Activated T-cell treated with anti-CD3 and anti-CD28 coated beads, Interleukin-2, amount 50 U/mL, for 24 hours (primary cell): ENCODE measurements at regions not wholly inside any gene's neighbourhood (a gene's known extent, or its start where the extent isn't known, plus 50 kb on each side); places are given as distances from the start of the nearest gene placed in this dataset.

ENCODE experiments used
- DNase-seq: peaks from one replicate; pipeline ENCODE4 v3.0.0-alpha.2; 2020
- H3K27ac Mint-ChIP-seq: 2 replicates; pipeline ENCODE4 v1.8.0; 2020; ENCODE audit warnings: mild to moderate bottlenecking, mixed read lengths
- H3K27me3 Mint-ChIP-seq: 2 replicates; pipeline ENCODE4 v1.8.0; 2020; ENCODE audit warnings: mixed read lengths
- H3K36me3 Mint-ChIP-seq: 2 replicates; pipeline ENCODE4 v1.8.0; 2020; ENCODE audit warnings: low read depth, mixed read lengths
- H3K4me1 Mint-ChIP-seq: 2 replicates; pipeline ENCODE4 v1.8.0; 2020; ENCODE audit warnings: low read depth, mixed read lengths
- H3K4me3 Mint-ChIP-seq: 2 replicates; pipeline ENCODE4 v1.8.0; 2020; ENCODE audit warnings: mild to moderate bottlenecking, moderate library complexity, mixed read lengths
- H3K9me3 Mint-ChIP-seq: 2 replicates; pipeline ENCODE4 v1.8.0; 2020; ENCODE audit warnings: mixed read lengths

DNA sequence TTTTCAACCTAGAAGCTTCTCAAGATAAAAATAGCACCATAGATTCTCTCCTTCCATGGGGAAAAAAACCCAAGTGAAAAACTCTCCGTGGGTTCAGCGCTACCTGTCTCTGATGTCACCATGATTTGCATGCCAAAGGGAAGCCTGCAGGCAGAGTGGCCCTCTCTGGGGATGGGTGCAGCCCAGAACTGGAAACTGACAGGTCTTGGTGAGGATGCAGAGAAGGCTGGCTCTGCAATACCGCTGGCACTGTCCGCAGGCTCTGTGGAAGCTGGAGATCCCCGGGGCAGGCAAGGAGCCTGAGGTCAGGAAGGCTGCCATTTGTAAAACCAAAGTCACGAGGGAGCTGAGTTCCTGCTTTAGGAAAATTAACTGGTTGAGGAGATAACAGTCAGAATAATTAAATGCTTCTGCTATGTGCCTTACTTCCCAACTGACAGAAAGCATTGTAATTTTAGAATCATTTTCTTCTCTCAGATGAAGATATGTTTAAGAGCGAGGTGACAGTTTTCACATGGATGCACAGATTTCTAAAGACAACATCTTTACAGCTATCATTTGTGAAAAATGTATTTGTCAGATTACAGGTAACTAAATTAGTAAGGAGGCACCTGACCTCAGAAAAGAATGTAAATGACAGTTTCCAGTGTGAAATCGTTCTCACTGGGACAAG lies 731.5 kb upstream of the FZD8 start:
- H3K27ac Mint-ChIP-seq = no peak overlapping the region
- H3K4me3 Mint-ChIP-seq = no peak overlapping the region
- H3K27me3 Mint-ChIP-seq = no peaks in the 10 kb centered on the region
- DNase-seq = no peak
- H3K9me3 Mint-ChIP-seq = peaks cover 9% of the 10 kb centered on the region
- no peaks in the 10 kb centered on the region for H3K4me1 Mint-ChIP-seq
- no peaks in the 10 kb centered on the region for H3K36me3 Mint-ChIP-seq

DNA sequence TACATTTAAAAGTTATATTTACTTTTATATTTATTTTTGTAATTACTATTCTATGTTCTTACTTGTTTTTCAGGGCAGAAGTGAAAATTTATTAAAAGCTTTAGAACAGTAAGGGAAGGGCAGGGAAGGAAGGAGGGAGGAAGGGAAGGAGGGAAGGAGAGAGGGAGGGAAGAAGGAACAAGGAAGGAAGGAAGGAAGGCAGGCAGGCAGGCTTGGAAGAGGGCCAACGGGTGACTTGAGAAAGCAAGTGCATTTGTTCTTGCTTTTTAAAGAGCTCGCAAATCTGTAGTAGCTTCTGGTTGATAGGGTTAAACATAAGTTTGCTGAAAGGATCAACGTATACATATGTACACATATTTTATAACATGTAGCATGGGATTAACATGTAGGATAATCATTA lies 725.3 kb upstream of the FZD8 start:
- no peaks in the 10 kb centered on the region for H3K27me3 Mint-ChIP-seq

DNA sequence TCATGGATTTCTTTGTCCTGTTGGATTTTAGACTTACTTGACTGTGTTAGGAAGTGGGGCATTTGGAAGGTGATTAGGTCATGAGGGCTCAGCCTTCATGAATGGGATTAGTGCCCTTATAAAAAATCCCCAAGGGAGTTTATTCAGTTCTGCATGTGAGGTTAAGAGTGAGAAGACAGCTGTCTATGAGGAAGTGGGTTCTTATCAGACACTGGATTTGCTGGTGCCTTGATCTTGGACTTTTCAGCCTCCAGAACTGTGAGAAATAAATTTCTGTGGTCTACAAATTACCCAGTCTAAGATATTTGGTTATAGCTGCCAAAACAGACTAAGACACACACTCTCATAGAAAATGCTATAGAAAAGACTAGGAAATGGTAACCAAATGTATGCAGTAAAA lies 724.7 kb upstream of the FZD8 start:
- no peak overlapping the region for H3K4me3 Mint-ChIP-seq
- no peaks in the 10 kb centered on the region for H3K27me3 Mint-ChIP-seq
- H3K9me3 Mint-ChIP-seq = peaks cover 3% of the 10 kb centered on the region
- H3K36me3 Mint-ChIP-seq = no peaks in the 10 kb centered on the region
- H3K4me1 Mint-ChIP-seq = no peaks in the 10 kb centered on the region
- H3K27ac Mint-ChIP-seq = no peak overlapping the region
- DNase-seq = no peak

More for the DNA sequence above, 725.3 kb upstream of the FZD8 start:
- Mint-ChIP-seq H3K4me1 (no peaks in the 10 kb centered on the region), H3K4me3 (no peak overlapping the region), H3K9me3 (peaks cover 7% of the 10 kb centered on the region), H3K27ac (no peak overlapping the region), H3K36me3 (no peaks in the 10 kb centered on the region)
- DNase-seq = no peak

DNA sequence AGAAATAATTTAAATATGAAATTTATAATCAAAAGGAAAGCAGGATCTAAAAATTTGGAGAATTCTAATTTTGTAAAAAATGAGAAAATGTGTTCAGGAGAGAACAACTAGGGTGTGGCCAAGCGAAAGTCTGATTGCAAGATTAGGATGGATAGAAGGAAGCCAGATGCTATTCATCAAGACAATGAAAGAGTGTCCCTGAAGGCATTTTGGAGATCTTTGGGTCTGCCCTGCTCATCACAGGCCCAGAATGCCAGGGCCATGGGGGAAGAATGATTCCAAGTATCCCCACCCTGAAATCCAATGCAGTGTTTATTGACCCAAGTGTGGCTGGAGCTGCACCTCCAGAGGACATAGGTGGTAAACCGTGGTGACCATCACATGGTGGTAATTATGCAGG lies 724.0 kb upstream of the FZD8 start:
- Mint-ChIP-seq H3K27me3 (no peaks in the 10 kb centered on the region), H3K4me1 (no peaks in the 10 kb centered on the region)

DNA sequence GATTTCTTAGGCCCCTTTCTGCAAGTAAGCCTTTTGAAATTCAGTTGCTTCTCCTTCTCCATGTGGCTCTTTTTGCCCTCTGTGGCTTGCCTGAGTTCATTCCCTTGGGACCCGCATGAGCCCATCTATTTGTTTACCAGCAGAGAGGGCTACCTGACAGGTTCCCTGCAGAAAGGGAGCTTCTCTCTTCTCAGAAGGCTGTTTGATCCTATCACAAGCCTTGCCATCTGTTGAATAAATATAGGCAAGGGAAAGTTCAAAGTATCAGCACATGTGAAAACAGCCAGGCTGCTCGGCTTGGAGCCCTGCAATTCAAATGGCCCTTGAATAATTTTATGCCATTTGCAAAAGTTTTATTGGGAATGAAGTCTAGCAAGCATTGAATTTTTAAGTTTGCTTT lies 720.2 kb upstream of the FZD8 start:
- Mint-ChIP-seq H3K27me3 (no peaks in the 10 kb centered on the region), H3K27ac (no peak overlapping the region), H3K36me3 (no peaks in the 10 kb centered on the region), H3K4me1 (no peaks in the 10 kb centered on the region), H3K4me3 (no peak overlapping the region), H3K9me3 (peaks cover 11% of the 10 kb centered on the region)
- DNase-seq = no peak

More for the DNA sequence above, 724.0 kb upstream of the FZD8 start:
- Mint-ChIP-seq H3K9me3 (peaks cover 3% of the 10 kb centered on the region), H3K27ac (no peak overlapping the region), H3K36me3 (no peaks in the 10 kb centered on the region), H3K4me3 (no peak overlapping the region)
- DNase-seq = no peak

DNA sequence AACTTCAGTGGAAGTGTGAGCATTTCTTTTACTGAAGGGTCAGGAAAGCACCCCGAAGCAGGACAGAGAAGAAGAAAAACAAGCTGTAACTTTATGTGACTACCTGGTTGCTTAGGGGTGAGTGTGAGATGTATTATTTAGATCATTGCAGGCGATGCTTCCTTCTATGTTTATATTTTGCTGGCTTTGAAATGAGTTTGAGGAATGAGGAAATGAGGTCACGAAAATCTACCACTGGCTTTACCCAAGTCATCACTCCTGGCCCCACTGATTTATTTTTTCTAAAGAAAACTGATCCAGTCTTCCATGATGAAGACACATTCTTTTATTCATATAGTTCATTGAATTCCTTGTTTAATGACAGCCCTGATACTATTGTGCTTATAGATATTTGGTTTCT lies 716.6 kb upstream of the FZD8 start:
- peaks cover 8% of the 10 kb centered on the region for H3K9me3 Mint-ChIP-seq
- H3K4me3 Mint-ChIP-seq = no peak overlapping the region
- H3K36me3 Mint-ChIP-seq = no peaks in the 10 kb centered on the region
- no peak overlapping the region for H3K27ac Mint-ChIP-seq
- no peaks in the 10 kb centered on the region for H3K4me1 Mint-ChIP-seq
- DNase-seq = no peak
- H3K27me3 Mint-ChIP-seq = no peaks in the 10 kb centered on the region

DNA sequence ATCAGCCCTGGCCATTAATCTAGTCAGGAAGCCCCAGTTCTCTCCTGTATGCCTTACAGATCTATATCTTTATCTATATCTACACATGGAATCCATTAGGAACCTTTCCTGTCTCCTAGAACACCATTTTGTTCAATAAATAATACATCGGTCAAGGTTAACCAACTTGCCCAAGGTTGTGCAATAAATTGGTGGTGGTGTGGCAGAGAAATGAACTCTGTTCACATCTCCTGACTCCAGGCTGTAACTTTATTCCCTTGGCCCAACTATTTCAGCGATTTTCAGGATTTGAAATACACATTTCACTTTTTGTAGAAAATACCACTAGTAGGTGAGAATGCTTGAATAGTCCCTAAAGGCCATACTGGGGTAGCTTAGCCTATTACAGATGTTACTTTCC lies 712.5 kb upstream of the FZD8 start:
- Mint-ChIP-seq H3K9me3 (peaks cover 12% of the 10 kb centered on the region), H3K27ac (no peak overlapping the region), H3K4me1 (no peaks in the 10 kb centered on the region), H3K4me3 (no peak overlapping the region), H3K27me3 (no peaks in the 10 kb centered on the region), H3K36me3 (no peaks in the 10 kb centered on the region)
- no peak for DNase-seq

DNA sequence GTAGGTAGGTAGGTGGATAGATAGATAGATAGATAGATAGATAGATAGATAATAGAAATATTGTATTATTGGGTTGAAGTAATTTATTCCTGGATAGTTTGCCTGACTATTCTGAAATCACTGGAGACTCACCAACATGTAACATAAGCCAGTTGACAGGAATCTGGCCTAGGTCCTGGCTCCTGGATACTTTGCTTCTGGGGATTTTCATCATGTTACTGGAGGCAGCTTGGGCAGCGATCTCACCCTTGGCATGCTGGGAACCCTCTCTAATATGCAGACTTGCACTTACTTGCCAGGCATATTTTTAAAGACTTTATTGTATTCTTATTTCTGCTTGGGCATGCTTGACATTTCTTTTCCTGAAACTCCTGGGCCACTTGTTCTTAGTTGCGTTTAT lies 709.1 kb upstream of the FZD8 start:
- H3K36me3 Mint-ChIP-seq = no peaks in the 10 kb centered on the region

DNA sequence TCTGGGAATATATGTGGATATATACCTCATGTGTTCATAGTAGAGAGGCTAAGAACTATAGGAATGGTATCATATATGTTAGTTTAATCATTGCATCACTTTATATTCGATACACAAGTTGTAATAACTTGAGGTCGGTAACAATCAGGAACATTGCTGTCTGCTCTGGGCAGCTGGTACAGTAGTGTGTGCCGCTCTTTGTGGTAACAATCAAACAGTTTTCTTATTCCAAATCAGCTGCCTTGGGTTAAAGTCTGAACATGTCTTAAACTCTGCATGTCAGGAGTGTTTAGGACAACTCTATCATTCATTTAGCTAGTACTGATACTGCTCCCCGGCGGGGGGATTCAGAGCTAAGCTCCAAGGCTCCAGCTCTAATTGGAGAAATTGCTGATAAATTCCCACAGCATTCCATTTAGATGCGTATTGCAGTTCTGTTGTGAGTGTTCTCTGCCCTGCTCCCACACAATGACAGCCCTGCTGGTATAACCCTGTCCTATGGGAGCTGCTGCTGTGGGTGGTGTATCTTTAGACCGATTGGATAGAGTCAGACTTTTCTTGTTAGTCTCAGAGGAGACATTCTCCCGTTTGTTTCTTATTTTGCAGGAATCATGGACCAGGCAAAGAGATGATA lies 707.5 kb upstream of the FZD8 start:
- H3K9me3 Mint-ChIP-seq = peaks cover 12% of the 10 kb centered on the region
- no peak overlapping the region for H3K4me3 Mint-ChIP-seq
- no peaks in the 10 kb centered on the region for H3K4me1 Mint-ChIP-seq
- no peak for DNase-seq
- no peaks in the 10 kb centered on the region for H3K36me3 Mint-ChIP-seq
- no peaks in the 10 kb centered on the region for H3K27me3 Mint-ChIP-seq
- H3K27ac Mint-ChIP-seq = no peak overlapping the region

More for the DNA sequence above, 709.1 kb upstream of the FZD8 start:
- Mint-ChIP-seq H3K4me1 (no peaks in the 10 kb centered on the region), H3K27ac (no peak overlapping the region), H3K9me3 (peaks cover 12% of the 10 kb centered on the region), H3K27me3 (no peaks in the 10 kb centered on the region), H3K4me3 (no peak overlapping the region)
- no peak for DNase-seq

DNA sequence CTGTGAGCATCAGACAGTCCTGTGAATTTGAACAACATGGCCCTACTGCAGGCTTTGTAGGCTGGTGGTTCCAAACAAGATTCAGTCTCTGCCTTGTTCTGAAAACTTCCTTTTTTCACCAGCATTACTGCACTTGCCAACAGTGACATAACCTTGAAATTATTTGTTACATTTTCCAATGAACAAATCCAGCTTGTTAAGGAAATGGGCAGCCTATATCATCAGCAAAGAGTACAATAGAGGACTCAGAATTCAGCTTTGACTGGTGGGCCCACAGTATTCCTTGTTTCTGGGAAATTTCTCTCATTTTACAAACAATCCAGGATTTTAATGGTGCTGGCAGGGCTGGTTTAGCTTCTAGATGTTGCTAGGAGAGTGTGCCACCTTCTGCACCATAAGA lies 703.7 kb upstream of the FZD8 start:
- Mint-ChIP-seq H3K36me3 (no peaks in the 10 kb centered on the region), H3K27me3 (no peaks in the 10 kb centered on the region), H3K4me1 (no peaks in the 10 kb centered on the region), H3K27ac (no peak overlapping the region), H3K4me3 (no peak overlapping the region), H3K9me3 (peaks cover 13% of the 10 kb centered on the region)
- DNase-seq = no peak

DNA sequence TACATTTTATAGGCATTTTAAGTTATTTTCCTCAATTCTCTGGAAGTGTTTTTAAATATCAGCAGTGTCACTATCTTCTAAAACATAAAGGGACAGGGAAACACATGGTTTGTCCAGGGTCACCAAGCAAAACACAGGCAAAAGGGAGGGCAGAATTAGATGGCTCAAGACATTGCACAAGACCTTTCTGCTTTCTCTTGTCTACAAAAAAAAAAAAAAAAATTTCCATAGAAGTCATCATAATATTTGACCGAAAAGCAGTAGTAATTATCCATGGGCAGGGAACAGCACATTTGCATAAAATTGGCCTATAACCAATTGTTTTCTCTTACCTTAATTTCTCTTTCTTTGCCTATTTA lies 703.1 kb upstream of the FZD8 start:
- no peak for DNase-seq
- Mint-ChIP-seq H3K4me1 (no peaks in the 10 kb centered on the region), H3K9me3 (peaks cover 12% of the 10 kb centered on the region), H3K27me3 (no peaks in the 10 kb centered on the region), H3K4me3 (no peak overlapping the region), H3K27ac (no peak overlapping the region), H3K36me3 (no peaks in the 10 kb centered on the region)

DNA sequence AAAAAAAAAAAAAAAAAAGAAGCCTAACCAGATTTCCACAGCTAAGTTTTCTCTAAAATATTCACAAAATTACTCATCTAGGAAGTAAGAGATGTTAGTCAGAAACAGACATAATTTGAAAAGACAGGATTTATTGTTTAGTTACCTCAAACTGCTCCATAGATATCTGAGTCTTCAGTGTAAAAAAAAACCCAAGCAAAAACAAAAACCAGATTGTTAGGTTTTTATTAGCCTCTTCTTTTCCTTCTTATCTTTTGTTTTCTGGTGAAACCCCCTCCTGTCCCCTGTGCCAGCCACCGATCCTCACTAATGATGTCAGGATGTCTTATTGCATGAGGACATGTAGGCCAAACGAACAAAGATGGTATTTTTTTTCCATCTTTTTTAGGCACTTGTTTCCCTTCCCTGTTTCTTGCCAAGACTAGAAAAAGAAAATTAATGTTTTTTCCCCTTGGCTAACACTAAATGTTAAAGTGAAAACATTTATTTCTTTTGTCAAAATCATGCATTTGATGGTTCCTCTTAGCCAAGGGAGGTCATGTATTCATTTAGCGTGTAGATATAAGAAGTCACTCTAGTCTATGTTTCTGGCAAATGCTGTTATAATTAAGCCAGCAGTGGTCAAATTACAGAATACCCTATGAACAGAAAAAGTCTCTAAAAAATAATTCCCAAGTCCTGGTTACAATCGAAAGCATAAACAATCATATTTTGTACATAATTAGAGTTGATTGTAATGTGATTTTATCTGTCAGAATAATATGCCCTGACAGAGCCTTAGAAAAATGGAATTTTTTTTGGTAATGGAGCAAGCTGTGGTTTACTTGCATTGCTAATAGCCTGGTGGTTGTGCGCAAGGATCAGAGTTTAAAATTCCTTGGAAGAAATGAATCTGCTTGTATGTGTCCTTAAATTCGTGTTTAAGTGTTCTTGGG lies 702.4 kb upstream of the FZD8 start:
- DNase-seq = no peak
- no peak overlapping the region for H3K4me3 Mint-ChIP-seq
- H3K36me3 Mint-ChIP-seq = no peaks in the 10 kb centered on the region
- H3K27me3 Mint-ChIP-seq = no peaks in the 10 kb centered on the region
- no peaks in the 10 kb centered on the region for H3K4me1 Mint-ChIP-seq
- no peak overlapping the region for H3K27ac Mint-ChIP-seq
- peaks cover 10% of the 10 kb centered on the region for H3K9me3 Mint-ChIP-seq

DNA sequence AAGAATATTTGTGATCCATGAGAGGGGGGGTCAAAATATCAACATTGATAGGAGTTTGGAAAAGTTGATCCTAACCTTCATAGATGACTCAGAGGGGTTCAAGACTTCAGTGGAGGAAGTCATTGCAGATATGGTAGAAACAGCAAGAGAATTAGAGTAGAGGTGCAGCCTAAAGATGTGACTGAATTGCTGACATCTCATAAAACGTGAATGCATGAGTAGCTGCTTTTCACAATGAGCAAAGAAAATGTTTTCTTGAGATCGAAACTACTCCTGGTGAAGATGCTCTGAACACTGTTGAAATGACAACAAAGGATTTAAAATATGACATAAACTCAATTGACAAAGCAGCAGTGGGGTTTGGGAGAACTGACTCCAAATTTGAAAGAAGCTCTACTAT lies 700.7 kb upstream of the FZD8 start:
- no peak for DNase-seq
- Mint-ChIP-seq H3K27me3 (no peaks in the 10 kb centered on the region), H3K36me3 (no peaks in the 10 kb centered on the region), H3K4me1 (no peaks in the 10 kb centered on the region), H3K9me3 (peaks cover 10% of the 10 kb centered on the region), H3K4me3 (no peak overlapping the region), H3K27ac (no peak overlapping the region)

DNA sequence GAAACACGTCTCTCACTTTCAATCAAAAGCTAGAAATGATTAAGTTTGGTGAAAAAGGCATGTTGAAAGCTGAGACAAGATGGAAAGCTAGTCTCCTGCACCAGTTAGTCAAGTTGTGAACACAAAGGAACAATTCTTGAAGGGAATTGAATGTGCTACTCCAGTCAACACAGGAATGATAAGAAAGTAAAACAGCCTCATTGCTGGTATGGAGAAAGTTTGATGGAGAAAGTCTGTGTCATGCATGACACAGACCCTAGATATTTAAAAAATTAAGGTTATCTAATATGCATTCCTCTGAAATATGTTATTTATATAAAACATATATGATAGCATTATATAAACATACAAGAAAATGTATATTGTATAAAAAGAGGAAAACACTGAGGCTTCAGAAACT lies 699.4 kb upstream of the FZD8 start:
- H3K4me3 Mint-ChIP-seq = no peak overlapping the region
- H3K36me3 Mint-ChIP-seq = no peaks in the 10 kb centered on the region
- no peak overlapping the region for H3K27ac Mint-ChIP-seq
- H3K9me3 Mint-ChIP-seq = peaks cover 9% of the 10 kb centered on the region
- H3K4me1 Mint-ChIP-seq = no peaks in the 10 kb centered on the region
- DNase-seq = no peak
- H3K27me3 Mint-ChIP-seq = no peaks in the 10 kb centered on the region

DNA sequence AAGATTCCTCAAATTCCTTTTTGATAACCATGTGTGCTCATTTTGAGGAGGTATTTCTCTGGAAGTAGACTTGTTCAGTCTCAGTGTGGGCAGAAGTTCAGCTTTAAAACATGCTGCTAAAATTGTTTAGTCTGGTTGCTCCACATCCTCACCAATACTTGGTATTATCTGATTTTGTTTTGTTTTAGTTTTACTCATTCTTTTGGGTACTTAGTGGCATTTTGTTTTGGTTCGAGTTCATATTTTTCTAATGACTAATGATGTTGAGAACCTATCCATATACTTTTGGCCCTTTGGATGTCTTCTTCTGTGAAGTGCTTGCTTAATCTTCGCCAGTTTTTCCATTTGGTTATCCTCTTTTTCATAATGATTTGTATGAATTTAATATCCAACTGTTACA lies 694.2 kb upstream of the FZD8 start:
- Mint-ChIP-seq H3K27ac (no peak overlapping the region), H3K36me3 (no peaks in the 10 kb centered on the region), H3K27me3 (no peaks in the 10 kb centered on the region), H3K4me3 (no peak overlapping the region), H3K9me3 (peaks cover 2% of the 10 kb centered on the region), H3K4me1 (no peaks in the 10 kb centered on the region)
- no peak for DNase-seq
